ENCODE measurements at regions not wholly inside any gene's neighbourhood (a gene's known extent, or its start where the extent isn't known, plus 50 kb on each side); places are given as distances from the start of the nearest gene placed in this dataset.

GRCh38 chr12:124687917-124688316, 120.5 kb upstream of the NCOR2 start:
- DNase-seq (ENCODE audit: insufficient read length, low spot score): no peak
- no peak for FAIRE-seq

- DNase-seq (ENCODE audit: insufficient read length, low spot score): no peak
- FAIRE-seq: no peak
These were observed 119.9 kb upstream of the NCOR2 start for GRCh38 chr12:124687174-124687902.

- DNase-seq (ENCODE audit: insufficient read length, low spot score): no peak
- no peak for FAIRE-seq
These were observed 119.2 kb upstream of the NCOR2 start for GRCh38 chr12:124686370-124687173.

- FAIRE-seq (no peak), DNase-seq (ENCODE audit: insufficient read length, low spot score) (no peak)
These were observed 118.4 kb upstream of the NCOR2 start for GRCh38 chr12:124685689-124686369.

GRCh38 chr12:124684971-124685688, 117.7 kb upstream of the NCOR2 start:
- DNase-seq (ENCODE audit: insufficient read length, low spot score) (no peak), FAIRE-seq (no peak)

- FAIRE-seq (no peak), DNase-seq (ENCODE audit: insufficient read length, low spot score) (no peak)
These were observed 117.1 kb upstream of the NCOR2 start for GRCh38 chr12:124684496-124684895.

- FAIRE-seq: no peak
- no peak for DNase-seq (ENCODE audit: insufficient read length, low spot score)
These were observed 116.0 kb upstream of the NCOR2 start for GRCh38 chr12:124683152-124684124.

- FAIRE-seq (no peak), DNase-seq (ENCODE audit: insufficient read length, low spot score) (no peak)
These were observed 115.2 kb upstream of the NCOR2 start for GRCh38 chr12:124682425-124683151.

- FAIRE-seq (peak; percentile 26), DNase-seq (ENCODE audit: insufficient read length, low spot score) (no peak)
These were observed 114.5 kb upstream of the NCOR2 start for GRCh38 chr12:124681779-124682391.

- DNase-seq (ENCODE audit: insufficient read length, low spot score) (peak; percentile 71), FAIRE-seq (no peak)
These were observed 113.7 kb upstream of the NCOR2 start for GRCh38 chr12:124680863-124681778.

- DNase-seq (ENCODE audit: insufficient read length, low spot score) (no peak), FAIRE-seq (no peak)
These were observed 112.3 kb upstream of the NCOR2 start for GRCh38 chr12:124679533-124680371.

- FAIRE-seq: no peak
These were observed 111.6 kb upstream of the NCOR2 start for GRCh38 chr12:124679047-124679446.

GRCh38 chr12:124678421-124678893, 111.0 kb upstream of the NCOR2 start:
- FAIRE-seq (no peak), DNase-seq (ENCODE audit: insufficient read length, low spot score) (no peak)

More at GRCh38 chr12:124679047-124679446, 111.6 kb upstream of the NCOR2 start:
- no peak for DNase-seq (ENCODE audit: insufficient read length, low spot score)

- no peak for DNase-seq (ENCODE audit: insufficient read length, low spot score)
- peak; percentile 31 for FAIRE-seq
These were observed 110.3 kb upstream of the NCOR2 start for GRCh38 chr12:124677552-124678356.

GRCh38 chr12:124676714-124677462, 109.5 kb upstream of the NCOR2 start:
- no peak for DNase-seq (ENCODE audit: insufficient read length, low spot score)
- FAIRE-seq: peak; percentile 38

Measured in HTR-8/SVneo (cell line).